Neural cell (in vitro differentiated cells): ENCODE measurements at regions not wholly inside any gene's neighbourhood (a gene's known extent, or its start where the extent isn't known, plus 50 kb on each side); places are given as distances from the start of the nearest gene placed in this dataset.

Experiments
- H2AFZ ChIP-seq: fragments of 200-600, 300-800 bp; sonication (generic), shearing (Covaris generic); 2 replicates; pipeline ENCODE4 v1.6.0; 2014; ENCODE audit warnings: low read depth, mild to moderate bottlenecking, antibody characterized with exemption, low read length, moderate library complexity
- H3F3A ChIP-seq: fragments of 200-600 bp; shearing (Covaris generic); 2 replicates; pipeline ENCODE4 v1.6.1; 2016; ENCODE audit warnings: mild to moderate bottlenecking, moderate library complexity, mixed read lengths, antibody characterized with exemption, low read length; ENCODE audit not compliant: insufficient read depth, poor library complexity, severe bottlenecking
- H3K27ac ChIP-seq: fragments of 200-600, 300-800 bp; sonication (generic), shearing (Covaris generic); 2 replicates; pipeline ENCODE4 v1.5.1; 2014; ENCODE audit warnings: mild to moderate bottlenecking, low read length, moderate library complexity
- H3K27me3 ChIP-seq: fragments of 300-800, 200-600 bp; sonication (generic), shearing (Covaris generic); 2 replicates; pipeline ENCODE4 v1.6.0; 2014; ENCODE audit warnings: mild to moderate bottlenecking, low read depth, low read length, moderate library complexity; ENCODE audit not compliant: insufficient read depth
- H3K36me3 ChIP-seq: fragments of 300-800, 200-600 bp; sonication (generic), shearing (Covaris generic); 2 replicates; pipeline ENCODE4 v1.5.1; 2014; ENCODE audit warnings: mild to moderate bottlenecking, antibody characterized with exemption, low read length, moderate library complexity; ENCODE audit not compliant: insufficient read depth
- H3K4me2 ChIP-seq: fragments of 300-800, 200-600 bp; sonication (generic), shearing (Covaris generic); 2 replicates; pipeline ENCODE4 v1.6.0; 2014; ENCODE audit warnings: mild to moderate bottlenecking, low read length
- H3K4me3 ChIP-seq: fragments of 300-800, 200-600 bp; sonication (generic), shearing (Covaris generic); 2 replicates; pipeline ENCODE4 v1.5.1; 2014; ENCODE audit warnings: mild to moderate bottlenecking, low read length, moderate library complexity
- H3K79me2 ChIP-seq: fragments of 200-600 bp; shearing (Covaris generic); replicated peaks from 2 replicates; pipeline ENCODE4 v1.6.0; 2014; ENCODE audit warnings: mild to moderate bottlenecking, low read length, moderate library complexity; ENCODE audit not compliant: insufficient read depth
- H3K9ac ChIP-seq: fragments of 300-800, 200-600 bp; sonication (generic), shearing (Covaris generic); 2 replicates; pipeline ENCODE4 v1.6.1; 2016; ENCODE audit warnings: mild to moderate bottlenecking, low read length, mixed read lengths
- H3K9me2 ChIP-seq: fragments of 200-600 bp; shearing (Covaris generic); 2 replicates; pipeline ENCODE4 v1.6.1; 2016; ENCODE audit warnings: mild to moderate bottlenecking, low read length, mixed read lengths; ENCODE audit not compliant: insufficient read depth
- H3K9me3 ChIP-seq: fragments of 200-600, 300-800 bp; sonication (generic), shearing (Covaris generic); 2 replicates; pipeline ENCODE4 v1.6.1; 2016; ENCODE audit warnings: mild to moderate bottlenecking, mixed run types, low read length, moderate library complexity, mixed read lengths
- H4K20me1 ChIP-seq: fragments of 200-600 bp; shearing (Covaris generic); 2 replicates; pipeline ENCODE4 v1.6.1; 2016; ENCODE audit warnings: mild to moderate bottlenecking, mixed run types; ENCODE audit not compliant: insufficient read depth
- EP300 ChIP-seq: fragments of 450-650 bp; conservative IDR thresholded peaks from 2 replicates; pipeline ENCODE4 v1.6.1; 2014; ENCODE audit warnings: antibody characterized with exemption, mild to moderate bottlenecking, moderate library complexity; ENCODE audit not compliant: poor library complexity, severe bottlenecking
- EZH2 ChIP-seq: fragments of 200-600, 300-800 bp; shearing (Covaris generic), sonication (generic); IDR thresholded peaks from 2 replicates; pipeline ENCODE4 v1.6.1; 2014; ENCODE audit warnings: antibody characterized with exemption, low read length, borderline replicate concordance, mild to moderate bottlenecking; ENCODE audit not compliant: insufficient read depth, poor library complexity, severe bottlenecking
- MXI1 ChIP-seq: fragments of 450-650 bp; conservative IDR thresholded peaks from 2 replicates; pipeline ENCODE4 v1.6.1; 2014; ENCODE audit warnings: antibody characterized with exemption, mild to moderate bottlenecking; ENCODE audit not compliant: poor library complexity, severe bottlenecking
- RAD21 ChIP-seq: fragments of 450-650 bp; conservative IDR thresholded peaks from 2 replicates; pipeline ENCODE4 v1.6.1; 2014; ENCODE audit warnings: antibody characterized with exemption, mild to moderate bottlenecking, moderate library complexity
- TAF1 ChIP-seq: IDR thresholded peaks from 2 replicates; pipeline ENCODE4 v1.6.1; 2012; ENCODE audit warnings: low read depth
- TF ChIP-seq, protein P1 (sequence below): IDR thresholded peaks from 2 replicates; pipeline ENCODE4 v1.6.1; 2012; ENCODE audit warnings: borderline replicate concordance
- TF ChIP-seq, protein P2 (sequence below): fragments of 450-650 bp; IDR thresholded peaks from 2 replicates; pipeline ENCODE4 v1.5.1; 2014; ENCODE audit warnings: antibody characterized with exemption, mild to moderate bottlenecking, moderate library complexity; ENCODE audit not compliant: poor library complexity, severe bottlenecking

DNA sequence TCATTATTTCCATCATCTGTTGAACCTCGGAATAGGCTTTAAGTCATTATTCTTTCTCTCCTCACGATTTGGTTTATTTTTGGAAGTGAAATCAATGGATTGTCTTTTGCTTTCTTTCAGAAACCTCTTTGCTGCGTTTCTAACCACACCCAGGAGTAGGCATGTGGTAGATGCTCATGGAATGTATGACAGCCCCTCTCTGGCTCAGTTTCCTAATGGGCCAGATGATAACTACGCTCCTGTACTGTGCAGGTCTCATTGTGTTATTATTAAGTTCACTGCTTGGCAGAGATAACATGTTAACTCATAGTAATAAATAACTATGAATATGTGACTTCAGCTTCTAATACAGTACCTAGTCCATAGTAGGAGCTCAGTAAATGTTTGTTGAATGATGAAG, 175.5 kb upstream of the KLF4 start:
- no peaks in the 10 kb centered on the region for H3K79me2 ChIP-seq
- H3K4me3 ChIP-seq: no peak overlapping the region
- no peaks in the 10 kb centered on the region for H3K9me2 ChIP-seq
- no peaks in the 10 kb centered on the region for H4K20me1 ChIP-seq
- no peak overlapping the region for H3K9ac ChIP-seq
- no peak overlapping the region for H3K27ac ChIP-seq
- TF ChIP-seq, protein P1, sequence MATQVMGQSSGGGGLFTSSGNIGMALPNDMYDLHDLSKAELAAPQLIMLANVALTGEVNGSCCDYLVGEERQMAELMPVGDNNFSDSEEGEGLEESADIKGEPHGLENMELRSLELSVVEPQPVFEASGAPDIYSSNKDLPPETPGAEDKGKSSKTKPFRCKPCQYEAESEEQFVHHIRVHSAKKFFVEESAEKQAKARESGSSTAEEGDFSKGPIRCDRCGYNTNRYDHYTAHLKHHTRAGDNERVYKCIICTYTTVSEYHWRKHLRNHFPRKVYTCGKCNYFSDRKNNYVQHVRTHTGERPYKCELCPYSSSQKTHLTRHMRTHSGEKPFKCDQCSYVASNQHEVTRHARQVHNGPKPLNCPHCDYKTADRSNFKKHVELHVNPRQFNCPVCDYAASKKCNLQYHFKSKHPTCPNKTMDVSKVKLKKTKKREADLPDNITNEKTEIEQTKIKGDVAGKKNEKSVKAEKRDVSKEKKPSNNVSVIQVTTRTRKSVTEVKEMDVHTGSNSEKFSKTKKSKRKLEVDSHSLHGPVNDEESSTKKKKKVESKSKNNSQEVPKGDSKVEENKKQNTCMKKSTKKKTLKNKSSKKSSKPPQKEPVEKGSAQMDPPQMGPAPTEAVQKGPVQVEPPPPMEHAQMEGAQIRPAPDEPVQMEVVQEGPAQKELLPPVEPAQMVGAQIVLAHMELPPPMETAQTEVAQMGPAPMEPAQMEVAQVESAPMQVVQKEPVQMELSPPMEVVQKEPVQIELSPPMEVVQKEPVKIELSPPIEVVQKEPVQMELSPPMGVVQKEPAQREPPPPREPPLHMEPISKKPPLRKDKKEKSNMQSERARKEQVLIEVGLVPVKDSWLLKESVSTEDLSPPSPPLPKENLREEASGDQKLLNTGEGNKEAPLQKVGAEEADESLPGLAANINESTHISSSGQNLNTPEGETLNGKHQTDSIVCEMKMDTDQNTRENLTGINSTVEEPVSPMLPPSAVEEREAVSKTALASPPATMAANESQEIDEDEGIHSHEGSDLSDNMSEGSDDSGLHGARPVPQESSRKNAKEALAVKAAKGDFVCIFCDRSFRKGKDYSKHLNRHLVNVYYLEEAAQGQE: no peak
- TF ChIP-seq TAF1: no peak
- no peaks in the 10 kb centered on the region for H3K27me3 ChIP-seq
- H3K4me2 ChIP-seq: no peak overlapping the region
- H3K9me3 ChIP-seq: no peaks in the 10 kb centered on the region
- H3K36me3 ChIP-seq: no peaks in the 10 kb centered on the region
- H3F3A ChIP-seq: no peaks in the 10 kb centered on the region
- H2AFZ ChIP-seq: no peak overlapping the region

DNA sequence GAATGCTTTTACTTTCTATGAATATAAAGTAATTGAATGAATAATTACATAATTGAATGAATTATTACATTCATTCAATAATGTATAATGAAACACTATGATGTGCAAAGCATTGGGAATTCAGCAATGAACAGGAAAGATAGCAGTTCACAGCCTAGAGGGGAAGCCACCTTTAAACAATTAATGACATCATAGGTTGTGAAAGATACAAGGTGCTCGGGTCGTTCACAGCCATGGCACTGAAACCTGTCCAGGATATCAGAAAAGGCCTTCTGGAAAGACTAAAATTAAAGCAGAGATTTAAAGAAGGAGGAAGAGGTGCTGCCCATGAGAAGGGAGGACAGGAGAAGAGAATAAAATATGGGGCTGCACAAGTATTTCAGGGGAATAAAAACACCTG, 171.4 kb upstream of the KLF4 start:
- no peaks in the 10 kb centered on the region for H3K9me3 ChIP-seq
- TF ChIP-seq MXI1 (no peak), EP300 (no peak), TAF1 (no peak), RAD21 (no peak), EZH2 (no peak)
- TF ChIP-seq, protein P1: no peak
- TF ChIP-seq, protein P2, sequence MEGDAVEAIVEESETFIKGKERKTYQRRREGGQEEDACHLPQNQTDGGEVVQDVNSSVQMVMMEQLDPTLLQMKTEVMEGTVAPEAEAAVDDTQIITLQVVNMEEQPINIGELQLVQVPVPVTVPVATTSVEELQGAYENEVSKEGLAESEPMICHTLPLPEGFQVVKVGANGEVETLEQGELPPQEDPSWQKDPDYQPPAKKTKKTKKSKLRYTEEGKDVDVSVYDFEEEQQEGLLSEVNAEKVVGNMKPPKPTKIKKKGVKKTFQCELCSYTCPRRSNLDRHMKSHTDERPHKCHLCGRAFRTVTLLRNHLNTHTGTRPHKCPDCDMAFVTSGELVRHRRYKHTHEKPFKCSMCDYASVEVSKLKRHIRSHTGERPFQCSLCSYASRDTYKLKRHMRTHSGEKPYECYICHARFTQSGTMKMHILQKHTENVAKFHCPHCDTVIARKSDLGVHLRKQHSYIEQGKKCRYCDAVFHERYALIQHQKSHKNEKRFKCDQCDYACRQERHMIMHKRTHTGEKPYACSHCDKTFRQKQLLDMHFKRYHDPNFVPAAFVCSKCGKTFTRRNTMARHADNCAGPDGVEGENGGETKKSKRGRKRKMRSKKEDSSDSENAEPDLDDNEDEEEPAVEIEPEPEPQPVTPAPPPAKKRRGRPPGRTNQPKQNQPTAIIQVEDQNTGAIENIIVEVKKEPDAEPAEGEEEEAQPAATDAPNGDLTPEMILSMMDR: no peak
- no peak overlapping the region for H3K4me2 ChIP-seq
- H3K27me3 ChIP-seq: no peaks in the 10 kb centered on the region
- H3K9me2 ChIP-seq: no peaks in the 10 kb centered on the region
- H3K79me2 ChIP-seq: no peaks in the 10 kb centered on the region
- H3K4me3 ChIP-seq: no peak overlapping the region
- no peak overlapping the region for H3K27ac ChIP-seq
- H3K9ac ChIP-seq: no peak overlapping the region
- H3K36me3 ChIP-seq: no peaks in the 10 kb centered on the region
- H4K20me1 ChIP-seq: no peaks in the 10 kb centered on the region
- H2AFZ ChIP-seq: no peak overlapping the region
- H3F3A ChIP-seq: no peaks in the 10 kb centered on the region
